H1 (cell line): ENCODE measurements at regions not wholly inside any gene's neighbourhood (a gene's known extent, or its start where the extent isn't known, plus 50 kb on each side); places are given as distances from the start of the nearest gene placed in this dataset.

Experiments
- CTCF ChIA-PET: fragments of 300-600 bp; sonication (Branson Sonifier 250); formaldehyde crosslinking; loops from one replicate; lab custom pipeline; 2021; ENCODE audit not compliant: partially characterized antibody; lab: Charles Lee
- POLR2A ChIA-PET: fragments of 300-600 bp; sonication (Branson Sonifier 250); formaldehyde crosslinking; loops from one replicate; lab custom pipeline; 2021; ENCODE audit warnings: inconsistent platforms; ENCODE audit not compliant: partially characterized antibody; lab: Charles Lee
- DNase-seq, 2 experiments: peaks; one replicate each; pipeline versions ENCODE4 v3.0.0 to v3.0.0-alpha.2; 2010 to 2022; ENCODE audit warnings: low spot score in 2 of 2, low read depth in 1 of 2, mixed read lengths in 1 of 2
- FAIRE-seq: peaks from 2 replicates; lab custom pipeline; 2011; peaks lifted over from hg19 to GRCh38; lab: Jason Lieb, UNC
- H2AFZ ChIP-seq: 2 replicates; pipeline ENCODE4 v1.8.1; 2012; ENCODE audit warnings: low read length, inconsistent platforms
- H2AK5ac ChIP-seq: 2 replicates; pipeline ENCODE4 v1.6.1; 2013; ENCODE audit warnings: low read depth, low read length
- H2BK120ac ChIP-seq: replicated peaks from 2 replicates; pipeline ENCODE3; 2013; ENCODE audit warnings: low read depth, low read length, inconsistent platforms
- H2BK12ac ChIP-seq: 2 replicates; pipeline ENCODE4 v1.6.1; 2013; ENCODE audit warnings: low read depth, low read length
- H2BK15ac ChIP-seq: 2 replicates; pipeline ENCODE4 v1.6.1; 2013; ENCODE audit warnings: low read length
- H2BK20ac ChIP-seq: 2 replicates; pipeline ENCODE4 v1.6.1; 2013; ENCODE audit warnings: low read length
- H2BK5ac ChIP-seq: 2 replicates; pipeline ENCODE4 v1.6.1; 2013; ENCODE audit warnings: low read depth, low read length
- H3K14ac ChIP-seq: 2 replicates; pipeline ENCODE4 v1.6.1; 2013; ENCODE audit warnings: inconsistent platforms; ENCODE audit not compliant: insufficient read length
- H3K18ac ChIP-seq: 2 replicates; pipeline ENCODE4 v1.6.1; 2013; ENCODE audit warnings: low read length; ENCODE audit errors: extremely low read depth
- H3K23ac ChIP-seq: 2 replicates; pipeline ENCODE4 v1.6.1; 2013; ENCODE audit warnings: inconsistent platforms; ENCODE audit not compliant: insufficient read length
- H3K23me2 ChIP-seq: 2 replicates; pipeline ENCODE4 v1.6.1; 2013; ENCODE audit warnings: low read depth, low read length
- H3K27ac ChIP-seq: 2 replicates; pipeline ENCODE4 v1.6.1; 2011; ENCODE audit warnings: low read depth, low read length, inconsistent platforms
- H3K27me3 ChIP-seq, 4 experiments: replicated peaks in 1 of 4; 1 replicate in 1 of 4; 2 replicates in 3 of 4; pipeline versions ENCODE4 v1.6.1 to v1.8.1; 2011 to 2013; ENCODE audit warnings: low read length in 3 of 4, mild to moderate bottlenecking in 3 of 4, inconsistent platforms in 2 of 4, mixed read lengths in 2 of 4, moderate library complexity in 1 of 4; ENCODE audit not compliant: control insufficient read depth in 3 of 4, insufficient read depth in 3 of 4; ENCODE audit errors: extremely low read depth in 1 of 4
- H3K36me3 ChIP-seq, 4 experiments: 2 replicates each; pipeline versions ENCODE4 v1.6.1 to v1.8.1; 2011 to 2013; ENCODE audit warnings: mild to moderate bottlenecking in 4 of 4, low read length in 3 of 4, moderate library complexity in 2 of 4, control low read depth in 1 of 4, inconsistent platforms in 1 of 4; ENCODE audit not compliant: insufficient read depth in 4 of 4, control insufficient read depth in 2 of 4
- H3K4ac ChIP-seq: replicated peaks from 2 replicates; pipeline ENCODE3; 2013; ENCODE audit warnings: low read length, low read depth, mixed read lengths, inconsistent platforms; ENCODE audit not compliant: insufficient read length
- H3K4me1 ChIP-seq, 4 experiments: replicated peaks in 1 of 4; 1 replicate in 1 of 4; 2 replicates in 3 of 4; pipeline versions ENCODE4 v1.6.1 to v1.8.1; 2011 to 2013; ENCODE audit warnings: low read length in 3 of 4, inconsistent platforms in 2 of 4, mixed read lengths in 1 of 4; ENCODE audit not compliant: insufficient read depth in 4 of 4, control insufficient read depth in 3 of 4
- H3K4me2 ChIP-seq, 2 experiments: 2 replicates each; pipeline versions ENCODE4 v1.6.1 to v1.8.1; 2011 to 2013; ENCODE audit warnings: low read depth in 2 of 2, low read length in 2 of 2, control low read depth in 1 of 2, inconsistent platforms in 1 of 2, mild to moderate bottlenecking in 1 of 2; ENCODE audit not compliant: insufficient read depth in 1 of 2
- H3K4me3 ChIP-seq, 4 experiments: fragments of 200-600, 300-600 bp in 1 of 4; sonication (generic), shearing (Covaris generic), sonication (Bioruptor Twin) in 1 of 4; 2 replicates each; pipeline versions ENCODE4 v1.5.1 to v1.8.1; 2011 to 2016; ENCODE audit warnings: low read length in 4 of 4, low read depth in 3 of 4, control low read depth in 2 of 4, inconsistent platforms in 2 of 4, mild to moderate bottlenecking in 2 of 4, mixed read lengths in 1 of 4, moderate library complexity in 1 of 4; ENCODE audit not compliant: insufficient read depth in 2 of 4; ENCODE audit errors: extremely low read depth in 1 of 4
- H3K56ac ChIP-seq: replicated peaks from 2 replicates; pipeline ENCODE3; 2013; ENCODE audit warnings: low read depth, mild to moderate bottlenecking, mixed read lengths, low read length, inconsistent platforms; ENCODE audit not compliant: insufficient read length
- H3K79me1 ChIP-seq: 2 replicates; pipeline ENCODE4 v1.6.1; 2013; ENCODE audit warnings: low read depth, low read length, control low read depth
- H3K79me2 ChIP-seq, 2 experiments: 2 replicates each; pipeline versions ENCODE4 v1.6.1 to v1.8.1; 2012 to 2013; ENCODE audit warnings: low read length in 2 of 2, mild to moderate bottlenecking in 2 of 2, inconsistent platforms in 1 of 2; ENCODE audit not compliant: insufficient read depth in 2 of 2, control insufficient read depth in 1 of 2
- H3K9ac ChIP-seq, 4 experiments: replicated peaks in 1 of 4; 1 replicate in 1 of 4; 2 replicates in 3 of 4; pipeline versions ENCODE4 v1.6.1 to v1.8.1; 2011 to 2013; ENCODE audit warnings: low read depth in 3 of 4, low read length in 3 of 4, control low read depth in 2 of 4, mild to moderate bottlenecking in 2 of 4, moderate library complexity in 2 of 4, inconsistent platforms in 1 of 4; ENCODE audit errors: extremely low read depth in 1 of 4
- H3K9me3 ChIP-seq, 2 experiments: 2 replicates each; pipeline versions ENCODE4 v1.6.1 to v1.8.1; 2012 to 2013; ENCODE audit warnings: mild to moderate bottlenecking in 2 of 2, moderate library complexity in 2 of 2, control low read depth in 1 of 2, inconsistent platforms in 1 of 2, low read depth in 1 of 2, low read length in 1 of 2, mixed read lengths in 1 of 2; ENCODE audit not compliant: insufficient read depth in 2 of 2
- H4K20me1 ChIP-seq, 2 experiments: replicated peaks in 1 of 2; 2 replicates each; pipeline versions ENCODE3 to v1.8.1; 2011 to 2013; ENCODE audit warnings: inconsistent platforms in 2 of 2, low read length in 2 of 2, mild to moderate bottlenecking in 1 of 2; ENCODE audit not compliant: insufficient read depth in 2 of 2, control insufficient read depth in 1 of 2
- H4K5ac ChIP-seq: 2 replicates; pipeline ENCODE4 v1.6.1; 2013; ENCODE audit warnings: low read length, low read depth, mixed read lengths, inconsistent platforms; ENCODE audit not compliant: insufficient read length
- H4K8ac ChIP-seq: 2 replicates; pipeline ENCODE4 v1.8.0; 2013; ENCODE audit warnings: mild to moderate bottlenecking, moderate library complexity, low read length, inconsistent platforms; ENCODE audit not compliant: insufficient read depth; ENCODE audit errors: extremely low read depth
- H4K91ac ChIP-seq: replicated peaks from 2 replicates; pipeline ENCODE3; 2013; ENCODE audit warnings: low read length, mixed read lengths, inconsistent platforms; ENCODE audit not compliant: insufficient read length
- ATF2 ChIP-seq: IDR thresholded peaks from 2 replicates; pipeline ENCODE4 v1.6.1; 2012; ENCODE audit warnings: low read length, inconsistent platforms
- CBX5 ChIP-seq: fragments of 300-800, 300-1000 bp; sonication (generic); IDR thresholded peaks from 2 replicates; pipeline ENCODE4 v1.7.1; 2016; ENCODE audit warnings: antibody characterized with exemption, low read length, low read depth
- CHD1 ChIP-seq: IDR thresholded peaks from 2 replicates; pipeline ENCODE4 v1.6.1; 2012; ENCODE audit warnings: low read depth, low read length, improper control_type of control experiment
- CREB1 ChIP-seq: IDR thresholded peaks from 2 replicates; pipeline ENCODE4 v1.6.1; 2012; ENCODE audit warnings: inconsistent platforms
- FOSL1 ChIP-seq: IDR thresholded peaks from 2 replicates; pipeline ENCODE4 v1.6.1; 2011; ENCODE audit warnings: mild to moderate bottlenecking, low read depth, low read length, moderate library complexity; ENCODE audit not compliant: insufficient read depth
- HDAC2 ChIP-seq, 2 experiments: fragments of 300-600 bp in 1 of 2; sonication (generic) in 1 of 2; IDR thresholded peaks; 2 replicates each; pipeline ENCODE4 v1.6.1; 2011 to 2012; ENCODE audit warnings: low read depth in 2 of 2, low read length in 2 of 2, mild to moderate bottlenecking in 2 of 2, moderate library complexity in 2 of 2, borderline replicate concordance in 1 of 2, inconsistent platforms in 1 of 2
- HDAC6 ChIP-seq: IDR thresholded peaks from one replicate; pipeline ENCODE4 v1.7.1; 2012; ENCODE audit warnings: low read depth, mild to moderate bottlenecking, inconsistent platforms, low read length, moderate library complexity
- PHF8 ChIP-seq: fragments of 200-600 bp; sonication (generic); conservative IDR thresholded peaks from 2 replicates; pipeline ENCODE4 v1.7.1; 2012; ENCODE audit warnings: low read depth, mild to moderate bottlenecking, inconsistent platforms, low read length, moderate library complexity
- SAP30 ChIP-seq: fragments of 300-600 bp; sonication (generic); IDR thresholded peaks from 2 replicates; pipeline ENCODE4 v1.7.1; 2012; ENCODE audit warnings: low read length, moderate library complexity, mild to moderate bottlenecking, inconsistent platforms; ENCODE audit not compliant: insufficient read depth, insufficient replicate concordance
- SIN3A ChIP-seq, 2 experiments: IDR thresholded peaks in 1 of 2; conservative IDR thresholded peaks in 1 of 2; 2 replicates each; pipeline ENCODE4 v1.6.1; 2011 to 2012; ENCODE audit warnings: low read length in 2 of 2, improper control_type of control experiment in 1 of 2, low read depth in 1 of 2, mild to moderate bottlenecking in 1 of 2
- WGBS, 2 experiments: shearing (Covaris generic) in 1 of 2; methylation state at CpG; one replicate each; pipeline versions ENCODE4 v1.1.6 to v1.1.7; 2013 to 2015; ENCODE audit warnings: low lambda C conversion rate in 2 of 2, mixed read lengths in 2 of 2, inconsistent platforms in 1 of 2, low coverage in 1 of 2, missing lambda C conversion rate in 1 of 2; ENCODE audit not compliant: insufficient replicate concordance in 2 of 2, insufficient coverage in 1 of 2, insufficient read length in 1 of 2; ENCODE audit errors: extremely low coverage in 1 of 2, missing lambda C conversion rate in 1 of 2; 5-methylcytosine and 5-hydroxymethylcytosine counted together
- TF ChIP-seq, protein P1 (sequence below): IDR thresholded peaks from 2 replicates; pipeline ENCODE4 v1.6.1; 2011; ENCODE audit warnings: low read length, improper control_type of control experiment

DNA sequence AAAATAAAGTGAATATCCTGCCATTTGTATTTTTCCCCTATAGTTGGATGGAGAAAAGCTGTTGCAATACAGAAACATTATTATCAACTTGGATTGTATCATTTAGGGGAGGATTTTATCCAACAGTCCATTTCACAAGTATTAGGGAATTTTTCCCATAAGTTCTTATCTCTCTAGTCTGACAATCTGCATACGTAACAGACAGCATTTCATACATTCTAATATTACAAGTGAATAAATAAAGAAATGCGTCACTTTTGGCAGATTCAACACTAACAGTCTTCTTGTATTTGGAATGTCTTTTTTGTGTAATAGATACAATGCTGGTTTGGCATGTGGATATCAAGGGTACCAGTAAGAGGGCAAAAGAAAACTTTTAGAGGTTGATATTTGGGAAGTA lies 795.3 kb upstream of the ARRDC4 start:
- POLR2A ChIA-PET = no interaction called here
- no peak overlapping the region for H2BK12ac ChIP-seq
- no peak overlapping the region for H4K91ac ChIP-seq
- H3K4ac ChIP-seq = no peak overlapping the region
- no peak for FAIRE-seq
- no peak overlapping the region for H2BK5ac ChIP-seq
- no peak overlapping the region for H3K18ac ChIP-seq
- H3K23ac ChIP-seq = no peak overlapping the region
- H2AFZ ChIP-seq = no peak overlapping the region
- no peaks in the 10 kb centered on the region for H3K79me2 ChIP-seq
- H3K23me2 ChIP-seq = no peaks in the 10 kb centered on the region; the same call in 1 of the 2 replicates
- H3K4me1 ChIP-seq = peaks cover 0 to 8% (median 3%) of the 10 kb centered on the region in 4 experiments; a peak in 2 of 7 replicates
- H3K79me1 ChIP-seq = no peaks in the 10 kb centered on the region
- H2BK15ac ChIP-seq = no peak overlapping the region
- H2AK5ac ChIP-seq = no peak overlapping the region
- 89% methylated on average over 2 of the region's 2 CpGs; no CpG with 5 or more reads in 1 of the 2 experiments for WGBS, 2 experiments
- H2BK120ac ChIP-seq = no peak overlapping the region
- CTCF ChIA-PET = no interaction called here
- no peak overlapping the region for H3K4me2 ChIP-seq
- H4K5ac ChIP-seq = no peak overlapping the region
- H4K20me1 ChIP-seq = no peaks in the 10 kb centered on the region
- H3K36me3 ChIP-seq = no peaks in the 10 kb centered on the region
- no peak overlapping the region for H3K27ac ChIP-seq
- H2BK20ac ChIP-seq = no peak overlapping the region
- TF ChIP-seq HDAC6 = no peak
- TF ChIP-seq HDAC2 (IDR thresholded peaks at IDR 0.05; ENCODE audit: borderline replicate concordance in 1 of 2, low read depth in 2 of 2, low read length in 2 of 2) = no peak
- TF ChIP-seq, protein P1, sequence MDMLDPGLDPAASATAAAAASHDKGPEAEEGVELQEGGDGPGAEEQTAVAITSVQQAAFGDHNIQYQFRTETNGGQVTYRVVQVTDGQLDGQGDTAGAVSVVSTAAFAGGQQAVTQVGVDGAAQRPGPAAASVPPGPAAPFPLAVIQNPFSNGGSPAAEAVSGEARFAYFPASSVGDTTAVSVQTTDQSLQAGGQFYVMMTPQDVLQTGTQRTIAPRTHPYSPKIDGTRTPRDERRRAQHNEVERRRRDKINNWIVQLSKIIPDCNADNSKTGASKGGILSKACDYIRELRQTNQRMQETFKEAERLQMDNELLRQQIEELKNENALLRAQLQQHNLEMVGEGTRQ = no peak
- TF ChIP-seq ATF2 = no peak
- TF ChIP-seq SAP30 = no peak
- no peak for TF ChIP-seq PHF8
- no peak for TF ChIP-seq CHD1
- no peak for TF ChIP-seq CREB1
- no peak for TF ChIP-seq FOSL1
- TF ChIP-seq SIN3A (conservative IDR thresholded peaks at IDR 0.05 in 1 of 2, IDR thresholded peaks at IDR 0.05 in 1 of 2; ENCODE audit: low read depth in 1 of 2, low read length in 2 of 2) = no peak
- no peak for TF ChIP-seq CBX5
- H3K14ac ChIP-seq = no peak overlapping the region
- no peak overlapping the region for H3K4me3 ChIP-seq
- no peak overlapping the region for H3K9ac ChIP-seq
- no peak for DNase-seq
- no peak overlapping the region for H4K8ac ChIP-seq
- H3K27me3 ChIP-seq = no peaks in the 10 kb centered on the region
- H3K9me3 ChIP-seq = no peaks in the 10 kb centered on the region
- H3K56ac ChIP-seq = no peak overlapping the region
